GM18873 (cell line): ENCODE measurements at regions not wholly inside any gene's neighbourhood (a gene's known extent, or its start where the extent isn't known, plus 50 kb on each side); places are given as distances from the start of the nearest gene placed in this dataset.

Source experiments
- ATAC-seq: cut with Tn5 transposase; IDR thresholded peaks from one replicate; pipeline ENCODE4 v1.9.1; 2021; ENCODE audit warnings: mild to moderate bottlenecking, moderate library complexity, moderate number of reproducible peaks; ENCODE audit not compliant: unreplicated experiment, low FRiP score

DNA sequence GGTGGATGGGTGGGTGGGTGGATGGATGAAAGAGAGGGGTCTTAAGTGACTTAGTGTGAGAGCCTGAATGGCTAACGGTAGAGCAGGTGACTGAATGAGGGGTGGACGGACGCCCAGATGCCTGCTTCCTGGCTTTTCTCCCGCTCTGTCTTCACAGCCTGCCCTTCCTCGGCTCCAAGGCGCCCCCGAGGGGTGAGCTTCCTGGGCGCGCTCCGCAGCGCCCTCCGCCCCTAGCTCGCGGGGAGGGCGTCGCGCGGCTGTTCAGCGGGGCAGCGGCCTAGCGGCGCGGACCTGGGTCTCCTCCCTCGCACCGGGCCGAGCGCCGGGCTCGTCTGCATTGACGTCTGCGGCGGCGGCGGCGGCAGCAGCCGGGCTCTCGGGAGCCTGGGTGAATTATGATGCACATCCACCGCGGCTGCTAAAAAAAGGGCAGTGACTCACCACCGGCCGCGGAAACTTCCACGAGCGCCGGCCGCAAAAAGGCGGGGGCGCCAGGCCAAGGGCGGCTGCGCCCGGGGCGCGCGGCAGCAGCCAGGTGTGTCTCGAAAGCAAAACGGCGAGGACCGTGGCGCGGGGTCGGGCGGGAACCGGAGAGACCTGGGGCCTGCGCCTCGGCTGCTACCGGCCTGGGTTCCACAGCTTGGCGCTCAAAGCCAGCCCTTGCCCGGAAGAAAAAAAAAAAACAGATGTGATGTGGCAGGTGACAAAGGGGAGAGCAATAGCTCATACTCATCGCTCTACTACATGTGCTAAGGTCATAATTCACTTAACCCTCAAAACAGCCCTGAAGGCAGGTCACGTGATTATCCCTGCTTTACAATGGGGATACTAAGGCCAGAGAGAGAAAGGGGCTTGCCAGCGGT, 143.0 kb upstream of the ADRA1B start:
- peak; percentile 82 for ATAC-seq

- ATAC-seq: no peak
Observed at GRCh38 chr5:159774476-159775031, 141.7 kb upstream of the ADRA1B start.

GRCh38 chr5:159775890-159776289, 140.4 kb upstream of the ADRA1B start:
- ATAC-seq: no peak

GRCh38 chr5:159777049-159777660, 139.1 kb upstream of the ADRA1B start:
- no peak for ATAC-seq

- no peak for ATAC-seq
Observed at GRCh38 chr5:159779481-159779880, 136.8 kb upstream of the ADRA1B start.

GRCh38 chr5:159780246-159780645, 136.0 kb upstream of the ADRA1B start:
- ATAC-seq: no peak

GRCh38 chr5:159781626-159782157, 134.6 kb upstream of the ADRA1B start:
- no peak for ATAC-seq

- no peak for ATAC-seq
Observed at GRCh38 chr5:159782197-159782994, 133.9 kb upstream of the ADRA1B start.

DNA sequence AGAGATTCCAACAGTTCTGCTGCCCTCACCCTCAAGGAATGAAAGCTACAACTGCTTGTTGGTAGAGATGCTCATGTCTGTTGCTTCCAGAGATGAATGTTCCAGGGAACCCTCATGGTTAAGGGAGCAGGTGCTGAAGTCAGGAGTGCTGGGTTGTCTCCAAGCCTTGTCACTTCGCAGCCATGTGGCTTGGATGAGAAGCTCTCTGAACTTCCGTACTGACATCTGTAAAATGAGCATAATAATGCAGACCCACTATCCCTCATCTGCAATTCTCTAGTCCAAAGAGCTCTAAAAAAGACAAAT, 133.3 kb upstream of the ADRA1B start:
- no peak for ATAC-seq

DNA sequence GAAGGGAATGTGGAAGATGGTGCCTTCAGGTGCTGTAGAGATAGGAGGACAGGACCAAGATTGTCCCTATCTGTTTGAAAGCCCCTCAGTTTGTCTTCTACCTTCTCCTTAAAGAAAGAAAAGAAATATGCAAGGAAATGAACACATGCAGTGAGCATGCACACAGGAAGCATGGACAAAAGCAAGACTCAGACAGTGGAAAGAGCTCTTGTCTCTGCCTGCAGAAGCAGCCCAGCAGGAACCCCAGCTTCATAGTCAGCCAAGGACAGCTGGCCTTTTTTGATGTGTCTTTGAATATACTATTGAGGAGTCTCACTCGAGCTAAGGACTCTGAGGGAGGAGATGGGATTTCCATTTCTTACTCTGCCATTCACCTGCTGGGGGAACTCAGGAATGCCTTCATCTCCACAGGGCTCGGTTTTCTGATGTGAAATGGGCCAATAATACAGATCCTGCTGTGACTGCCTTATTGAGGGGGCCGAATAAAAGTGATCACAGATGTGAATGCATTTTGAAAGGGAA, 132.5 kb upstream of the ADRA1B start:
- ATAC-seq: no peak

DNA sequence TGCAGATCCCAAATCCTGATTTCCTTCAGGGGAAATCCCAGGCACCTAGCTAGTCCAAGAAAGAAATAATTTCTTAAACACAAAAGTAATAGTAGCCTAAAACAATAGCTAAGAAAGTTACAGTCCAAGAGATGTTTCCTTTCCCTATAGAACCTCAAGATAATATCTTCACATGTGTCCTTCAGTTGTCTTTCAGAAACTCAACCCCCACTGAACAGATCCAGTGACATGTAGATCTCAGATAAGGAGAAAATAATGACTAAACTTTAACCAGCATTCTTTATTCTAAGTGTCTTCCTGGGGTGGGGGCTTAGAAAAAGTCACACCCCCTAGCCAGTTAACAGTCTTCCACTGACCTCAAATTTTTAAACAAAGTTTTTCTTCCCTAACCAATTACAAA, 131.3 kb upstream of the ADRA1B start:
- ATAC-seq: no peak

GRCh38 chr5:159785656-159786055, 130.6 kb upstream of the ADRA1B start:
- ATAC-seq: no peak

- ATAC-seq: no peak
Observed at GRCh38 chr5:159786201-159786600, 130.1 kb upstream of the ADRA1B start.

- ATAC-seq: no peak
Observed at GRCh38 chr5:159786901-159787691, 129.2 kb upstream of the ADRA1B start.

- ATAC-seq: no peak
Observed at GRCh38 chr5:159787837-159788236, 128.4 kb upstream of the ADRA1B start.

GRCh38 chr5:159788835-159789331, 127.4 kb upstream of the ADRA1B start:
- ATAC-seq: no peak

DNA sequence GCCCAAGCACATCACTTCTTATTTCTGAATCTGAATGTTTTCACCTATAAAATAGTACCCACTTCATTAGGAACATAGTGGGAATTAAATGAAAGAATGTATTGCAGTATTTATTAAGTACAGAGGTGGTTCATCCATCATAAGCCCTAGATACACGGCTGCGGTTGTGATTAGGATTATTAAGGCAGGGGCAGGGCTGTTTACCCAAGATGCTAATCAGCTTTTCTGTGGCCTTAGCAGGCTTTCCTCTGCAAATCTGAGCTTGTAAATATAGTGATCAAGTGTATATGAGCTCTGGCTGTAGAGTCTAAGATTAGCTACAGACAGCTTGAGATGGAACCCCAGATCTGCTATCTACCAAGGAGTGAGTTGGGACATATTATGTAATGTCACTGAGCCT, 124.1 kb upstream of the ADRA1B start:
- ATAC-seq: no peak

DNA sequence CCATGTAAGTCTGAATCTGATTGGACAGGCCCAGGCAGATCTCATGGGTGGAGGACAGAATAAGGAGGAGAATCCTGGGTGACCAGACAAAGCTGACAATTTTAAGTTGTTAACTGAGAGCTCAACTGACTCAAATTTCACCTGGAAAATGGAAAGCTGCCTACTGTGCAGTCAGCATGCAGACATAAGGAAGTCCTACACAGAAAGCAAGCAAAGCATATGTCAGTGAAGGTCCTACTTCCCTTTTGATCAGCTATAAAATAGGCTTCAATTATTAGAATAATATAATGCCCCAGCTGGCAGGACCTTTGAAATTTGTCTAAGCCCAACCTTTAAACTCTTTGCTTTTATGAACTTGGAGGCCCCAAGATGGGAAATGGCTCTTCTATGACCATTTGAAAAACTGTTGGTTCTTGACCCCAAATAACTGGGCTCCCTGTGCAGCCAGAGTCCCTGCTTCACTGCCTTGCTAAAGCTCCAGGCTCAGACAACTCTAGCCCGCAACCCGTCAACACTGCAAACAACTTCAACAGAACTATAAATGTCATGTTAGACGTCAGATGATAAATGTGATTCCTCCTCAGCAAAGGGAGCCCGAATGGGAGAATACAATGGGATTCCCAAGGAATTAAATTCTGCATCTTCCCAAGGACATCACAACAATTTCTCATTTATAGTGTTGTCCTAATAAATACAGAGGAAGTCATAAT, 118.9 kb upstream of the ADRA1B start:
- no peak for ATAC-seq

DNA sequence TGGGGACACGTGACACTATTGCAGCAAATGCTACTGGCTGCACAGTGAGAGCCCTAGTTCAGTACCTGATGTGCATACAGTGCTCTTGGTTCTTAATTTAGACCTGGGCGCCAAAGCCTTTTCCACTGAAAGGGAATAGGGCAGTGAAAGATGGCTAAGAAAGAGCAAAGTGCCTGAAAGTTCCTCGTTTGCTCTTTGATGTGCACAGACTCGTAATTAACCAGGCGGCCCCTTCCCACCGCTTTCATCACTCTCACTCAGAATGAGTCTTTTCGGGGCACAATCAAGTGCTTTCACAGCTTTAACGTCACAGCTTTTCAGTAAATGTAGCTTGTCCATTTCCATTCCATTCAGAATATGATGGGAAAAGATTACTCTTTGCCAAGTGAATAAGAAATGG, 116.6 kb upstream of the ADRA1B start:
- no peak for ATAC-seq
